Duodenal mucosa (tissue), 2 donors: ENCODE measurements at regions not wholly inside any gene's neighbourhood (a gene's known extent, or its start where the extent isn't known, plus 50 kb on each side); places are given as distances from the start of the nearest gene placed in this dataset.

ENCODE experiments used
- H3K27ac ChIP-seq: one replicate; pipeline ENCODE4 v1.7.0; 2013; ENCODE audit warnings: low read depth, low read length
- H3K27me3 ChIP-seq, 2 donors: one replicate each; pipeline ENCODE4 v1.7.0; 2013; ENCODE audit warnings: low read length in 2 of 2, control low read depth in 1 of 2; ENCODE audit not compliant: insufficient read depth in 2 of 2, control insufficient read depth in 1 of 2
- H3K36me3 ChIP-seq, 2 donors: one replicate each; pipeline ENCODE4 v1.7.0; 2013; ENCODE audit warnings: low read length in 2 of 2, control low read depth in 1 of 2; ENCODE audit not compliant: insufficient read depth in 2 of 2, control insufficient read depth in 1 of 2
- H3K4me1 ChIP-seq, 2 donors: one replicate each; pipeline ENCODE4 v1.7.0; 2013; ENCODE audit warnings: low read length in 2 of 2, control low read depth in 1 of 2; ENCODE audit not compliant: insufficient read depth in 2 of 2, control insufficient read depth in 1 of 2
- H3K4me3 ChIP-seq, 2 donors: one replicate each; pipeline ENCODE4 v1.7.0; 2013; ENCODE audit warnings: low read length in 2 of 2, low read depth in 1 of 2
- H3K9ac ChIP-seq, 2 donors: one replicate each; pipeline ENCODE4 v1.7.0; 2013; ENCODE audit warnings: low read length in 2 of 2, low read depth in 1 of 2
- H3K9me3 ChIP-seq, 2 donors: one replicate each; pipeline ENCODE4 v1.7.0; 2013; ENCODE audit warnings: low read length in 2 of 2, control low read depth in 1 of 2; ENCODE audit not compliant: control insufficient read depth in 1 of 2

- H3K9ac ChIP-seq: no peak overlapping the region
- H3K4me1 ChIP-seq: no peaks in the 10 kb centered on the region
Observed at GRCh38 chr2:128639120-128639477, 320.4 kb upstream of the HS6ST1 start.

GRCh38 chr2:128639693-128640092 lies 321.0 kb upstream of the HS6ST1 start:
- no peaks in the 10 kb centered on the region for H3K27me3 ChIP-seq
- H3K4me3 ChIP-seq: no peak overlapping the region
- no peaks in the 10 kb centered on the region for H3K36me3 ChIP-seq
- H3K4me1 ChIP-seq: no peaks in the 10 kb centered on the region
- H3K27ac ChIP-seq: no peak overlapping the region
- no peaks in the 10 kb centered on the region for H3K9me3 ChIP-seq
- no peak overlapping the region for H3K9ac ChIP-seq

More at GRCh38 chr2:128639120-128639477, 320.4 kb upstream of the HS6ST1 start:
- Histone ChIP-seq H3K9me3 (no peaks in the 10 kb centered on the region), H3K36me3 (no peaks in the 10 kb centered on the region), H3K4me3 (no peak overlapping the region), H3K27me3 (no peaks in the 10 kb centered on the region), H3K27ac (no peak overlapping the region)

- Histone ChIP-seq H3K27ac (no peak overlapping the region), H3K36me3 (no peaks in the 10 kb centered on the region), H3K9ac (no peak overlapping the region), H3K9me3 (no peaks in the 10 kb centered on the region), H3K4me1 (no peaks in the 10 kb centered on the region), H3K27me3 (no peaks in the 10 kb centered on the region), H3K4me3 (no peak overlapping the region)
Observed at GRCh38 chr2:128640166-128640844, 321.6 kb upstream of the HS6ST1 start.

- no peaks in the 10 kb centered on the region for H3K4me1 ChIP-seq
- H3K9ac ChIP-seq: no peak overlapping the region
- H3K27me3 ChIP-seq: no peaks in the 10 kb centered on the region
- no peaks in the 10 kb centered on the region for H3K9me3 ChIP-seq
- no peak overlapping the region for H3K27ac ChIP-seq
- H3K36me3 ChIP-seq: no peaks in the 10 kb centered on the region
- H3K4me3 ChIP-seq: no peak overlapping the region
Observed at GRCh38 chr2:128640845-128641360, 322.2 kb upstream of the HS6ST1 start.

GRCh38 chr2:128641421-128642080 lies 322.9 kb upstream of the HS6ST1 start:
- Histone ChIP-seq H3K9me3 (no peaks in the 10 kb centered on the region), H3K9ac (no peak overlapping the region), H3K4me3 (no peak overlapping the region), H3K4me1 (no peaks in the 10 kb centered on the region), H3K27ac (no peak overlapping the region), H3K27me3 (no peaks in the 10 kb centered on the region), H3K36me3 (no peaks in the 10 kb centered on the region)

GRCh38 chr2:128642316-128642715 lies 323.6 kb upstream of the HS6ST1 start:
- no peak overlapping the region for H3K27ac ChIP-seq
- H3K27me3 ChIP-seq: no peaks in the 10 kb centered on the region
- no peaks in the 10 kb centered on the region for H3K36me3 ChIP-seq
- no peak overlapping the region for H3K9ac ChIP-seq
- H3K9me3 ChIP-seq: no peaks in the 10 kb centered on the region
- no peaks in the 10 kb centered on the region for H3K4me1 ChIP-seq
- no peak overlapping the region for H3K4me3 ChIP-seq

GRCh38 chr2:128642821-128643220 lies 324.2 kb upstream of the HS6ST1 start:
- H3K4me1 ChIP-seq: no peaks in the 10 kb centered on the region
- H3K27ac ChIP-seq: no peak overlapping the region
- H3K9me3 ChIP-seq: no peaks in the 10 kb centered on the region
- no peak overlapping the region for H3K4me3 ChIP-seq
- no peaks in the 10 kb centered on the region for H3K36me3 ChIP-seq
- H3K27me3 ChIP-seq: no peaks in the 10 kb centered on the region
- no peak overlapping the region for H3K9ac ChIP-seq

GRCh38 chr2:128643221-128644065 lies 324.8 kb upstream of the HS6ST1 start:
- no peak overlapping the region for H3K9ac ChIP-seq
- H3K4me1 ChIP-seq: no peaks in the 10 kb centered on the region
- no peaks in the 10 kb centered on the region for H3K9me3 ChIP-seq
- no peaks in the 10 kb centered on the region for H3K27me3 ChIP-seq
- H3K4me3 ChIP-seq: no peak overlapping the region
- H3K36me3 ChIP-seq: no peaks in the 10 kb centered on the region
- no peak overlapping the region for H3K27ac ChIP-seq

GRCh38 chr2:128644156-128644555 lies 325.5 kb upstream of the HS6ST1 start:
- H3K27me3 ChIP-seq: no peaks in the 10 kb centered on the region
- no peaks in the 10 kb centered on the region for H3K9me3 ChIP-seq
- no peaks in the 10 kb centered on the region for H3K4me1 ChIP-seq
- no peak overlapping the region for H3K4me3 ChIP-seq
- H3K36me3 ChIP-seq: no peaks in the 10 kb centered on the region
- H3K27ac ChIP-seq: no peak overlapping the region
- no peak overlapping the region for H3K9ac ChIP-seq

GRCh38 chr2:128644718-128645256 lies 326.1 kb upstream of the HS6ST1 start:
- Histone ChIP-seq H3K36me3 (no peaks in the 10 kb centered on the region), H3K4me1 (no peaks in the 10 kb centered on the region), H3K4me3 (no peak overlapping the region), H3K9ac (no peak overlapping the region), H3K9me3 (no peaks in the 10 kb centered on the region), H3K27ac (no peak overlapping the region), H3K27me3 (no peaks in the 10 kb centered on the region)
